Activated naive CD8-positive, alpha-beta T cell treated with anti-CD3 and anti-CD28 coated beads, Interleukin-2, amount 50 U/mL, for 24 hours (primary cell): ENCODE measurements at regions not wholly inside any gene's neighbourhood (a gene's known extent, or its start where the extent isn't known, plus 50 kb on each side); places are given as distances from the start of the nearest gene placed in this dataset.

Experiments used
- ATAC-seq: fragments of 150-1000 bp; cut with Tn5 transposase; one replicate; pipeline ENCODE4 v1.10.0; 2021
- DNase-seq: peaks from one replicate; pipeline ENCODE4 v3.0.0; 2021
- H3K27ac Mint-ChIP-seq: one replicate; pipeline ENCODE4 v1.8.0; 2021; ENCODE audit warnings: mild to moderate bottlenecking, mixed read lengths
- H3K27me3 Mint-ChIP-seq: one replicate; pipeline ENCODE4 v1.8.0; 2021; ENCODE audit warnings: mixed read lengths
- H3K36me3 Mint-ChIP-seq: one replicate; pipeline ENCODE4 v1.8.0; 2021; ENCODE audit warnings: low read depth, mixed read lengths
- H3K4me1 Mint-ChIP-seq: one replicate; pipeline ENCODE4 v1.8.0; 2021; ENCODE audit warnings: mixed read lengths
- H3K4me3 Mint-ChIP-seq: one replicate; pipeline ENCODE4 v1.8.0; 2021; ENCODE audit warnings: mild to moderate bottlenecking, moderate library complexity, mixed read lengths
- H3K9me3 Mint-ChIP-seq: one replicate; pipeline ENCODE4 v1.8.0; 2021; ENCODE audit warnings: mixed read lengths

DNA sequence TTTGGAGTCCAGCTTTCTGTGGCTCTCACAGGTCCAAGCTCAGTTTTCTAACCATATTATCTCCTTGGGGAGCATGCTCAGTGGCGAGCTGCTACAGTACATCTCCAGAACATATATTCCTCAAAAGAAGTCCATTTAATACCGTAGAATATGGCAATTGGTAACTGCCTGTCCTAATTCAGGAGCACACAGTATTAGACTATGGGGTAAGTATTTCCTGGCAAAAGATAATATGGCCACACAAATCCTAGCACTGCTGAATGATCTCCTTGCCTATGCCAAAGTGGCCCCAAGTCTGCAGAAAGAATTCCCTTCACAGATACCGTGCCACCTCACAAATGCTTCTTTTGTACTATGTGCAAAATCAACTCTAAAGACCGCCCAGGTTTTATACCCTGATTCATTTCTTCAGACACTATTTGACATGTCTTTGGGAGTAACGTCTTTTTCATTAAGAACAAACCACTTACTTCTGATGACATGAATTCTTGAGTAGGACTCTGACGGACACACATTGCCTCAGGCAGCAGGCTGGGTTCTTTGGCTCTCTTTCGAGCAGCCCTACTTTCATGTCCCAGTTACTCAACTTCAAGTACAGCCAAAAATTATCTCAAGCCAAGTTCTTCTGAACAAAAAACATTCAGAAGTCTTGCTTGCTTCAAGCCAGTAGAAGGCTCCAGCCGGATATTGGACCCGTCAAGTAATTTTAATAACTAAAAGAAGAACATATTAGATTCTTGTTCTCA, 368.3 kb upstream of the DCBLD2 start:
- Mint-ChIP-seq H3K4me1 (no peaks in the 10 kb centered on the region), H3K36me3 (no peaks in the 10 kb centered on the region), H3K27ac (no peak overlapping the region), H3K4me3 (no peak overlapping the region), H3K9me3 (peaks cover 6% of the 10 kb centered on the region), H3K27me3 (no peaks in the 10 kb centered on the region)
- DNase-seq = no peak
- no peak for ATAC-seq

DNA sequence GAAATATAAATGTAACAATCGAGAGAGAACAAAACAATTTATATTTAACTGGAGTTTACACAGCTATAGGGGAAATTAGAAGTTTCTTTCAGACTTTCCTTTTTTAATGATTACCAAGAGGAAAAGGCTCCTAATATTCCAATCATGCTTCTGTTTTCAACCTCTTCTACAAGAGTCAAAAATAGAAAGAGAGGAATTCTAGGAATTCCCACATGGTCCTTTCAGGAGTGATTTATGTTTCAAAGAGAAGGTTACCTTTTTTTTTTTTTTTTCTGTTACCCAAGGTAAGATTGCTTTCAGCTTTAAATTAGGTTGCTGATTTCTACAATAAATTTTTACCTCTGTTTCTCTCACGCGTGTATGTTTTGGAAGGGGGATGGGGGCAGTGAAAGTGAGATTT, 355.3 kb upstream of the DCBLD2 start:
- Mint-ChIP-seq H3K27ac (no peak overlapping the region), H3K4me3 (no peak overlapping the region), H3K4me1 (no peaks in the 10 kb centered on the region), H3K9me3 (peaks cover 6% of the 10 kb centered on the region), H3K27me3 (no peaks in the 10 kb centered on the region), H3K36me3 (no peaks in the 10 kb centered on the region)
- no peak for DNase-seq
- ATAC-seq = no peak

DNA sequence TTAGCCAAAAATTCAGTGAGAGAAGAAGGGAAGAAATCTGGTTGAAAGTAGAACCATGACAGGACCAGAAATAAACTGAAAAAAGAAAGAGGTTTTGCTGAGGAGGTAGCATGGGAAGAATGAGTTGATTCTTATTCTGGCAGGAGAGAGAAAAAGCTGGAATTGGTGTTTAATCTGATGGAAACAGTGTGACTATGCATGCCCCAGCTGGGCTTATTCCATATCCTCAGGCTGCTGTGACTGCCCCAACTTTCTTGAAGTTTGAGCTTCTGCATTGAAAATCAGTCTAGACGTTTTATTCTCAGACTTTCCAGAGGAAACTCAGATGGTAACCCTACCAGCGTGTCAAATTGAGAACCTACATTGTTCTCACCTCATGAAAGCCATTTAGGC, 352.5 kb upstream of the DCBLD2 start:
- Mint-ChIP-seq H3K27ac (no peak overlapping the region), H3K9me3 (peaks cover 6% of the 10 kb centered on the region), H3K36me3 (no peaks in the 10 kb centered on the region), H3K4me1 (no peaks in the 10 kb centered on the region), H3K4me3 (no peak overlapping the region), H3K27me3 (no peaks in the 10 kb centered on the region)
- ATAC-seq = no peak
- DNase-seq = no peak

- no peak for DNase-seq
- ATAC-seq = no peak
- H3K36me3 Mint-ChIP-seq = no peaks in the 10 kb centered on the region
- H3K27ac Mint-ChIP-seq = no peak overlapping the region
- no peak overlapping the region for H3K4me3 Mint-ChIP-seq
- no peaks in the 10 kb centered on the region for H3K4me1 Mint-ChIP-seq
- H3K27me3 Mint-ChIP-seq = no peaks in the 10 kb centered on the region
- H3K9me3 Mint-ChIP-seq = no peaks in the 10 kb centered on the region
Observed at GRCh38 chr3:99250821-99251355, 349.4 kb upstream of the DCBLD2 start.

- no peak overlapping the region for H3K4me3 Mint-ChIP-seq
- no peaks in the 10 kb centered on the region for H3K4me1 Mint-ChIP-seq
- DNase-seq (no peak), ATAC-seq (no peak)
- no peak overlapping the region for H3K27ac Mint-ChIP-seq
- H3K9me3 Mint-ChIP-seq = no peaks in the 10 kb centered on the region
- no peaks in the 10 kb centered on the region for H3K27me3 Mint-ChIP-seq
- no peaks in the 10 kb centered on the region for H3K36me3 Mint-ChIP-seq
Observed at GRCh38 chr3:99250272-99250671, 348.8 kb upstream of the DCBLD2 start.

DNA sequence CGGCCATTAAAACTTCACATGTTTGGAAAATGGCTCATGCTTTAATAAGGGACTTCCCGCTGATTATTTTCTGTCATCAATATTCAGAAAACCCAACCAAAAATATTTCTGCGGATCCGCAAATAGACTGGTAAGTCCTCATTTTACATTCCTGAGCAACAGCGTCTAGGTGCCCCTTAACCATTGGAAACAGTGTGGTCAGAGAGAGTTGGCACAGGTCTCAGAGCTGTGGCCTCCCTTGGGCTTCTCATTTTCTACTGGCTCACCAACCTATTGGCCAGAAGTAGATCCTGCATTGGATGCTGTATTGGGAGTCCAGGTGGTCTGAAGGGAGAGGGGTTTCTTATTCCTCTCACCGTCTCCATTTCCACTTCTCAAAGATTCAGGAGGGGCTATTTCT, 348.1 kb upstream of the DCBLD2 start:
- Mint-ChIP-seq H3K36me3 (no peaks in the 10 kb centered on the region), H3K27me3 (no peaks in the 10 kb centered on the region), H3K9me3 (no peaks in the 10 kb centered on the region), H3K27ac (no peak overlapping the region), H3K4me3 (no peak overlapping the region), H3K4me1 (no peaks in the 10 kb centered on the region)
- DNase-seq (no peak), ATAC-seq (no peak)

DNA sequence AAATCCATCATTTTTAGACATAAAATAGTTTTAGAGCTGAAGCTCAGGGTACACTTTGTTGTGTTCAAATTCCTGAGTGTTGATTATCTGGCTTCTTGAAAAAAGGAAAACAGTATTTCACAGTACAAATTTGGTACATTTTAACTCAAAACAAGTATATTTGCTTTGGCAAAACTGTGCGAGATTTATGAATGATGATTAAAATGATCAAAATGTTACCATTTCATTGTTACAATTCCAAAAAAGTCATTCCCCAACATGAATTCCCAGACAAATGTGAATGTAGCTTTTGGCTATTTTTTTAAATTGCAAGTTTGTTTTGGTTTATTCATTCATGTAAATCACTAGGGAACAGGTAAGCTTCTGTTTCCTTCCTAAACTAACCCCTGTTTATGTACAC, 347.4 kb upstream of the DCBLD2 start:
- Mint-ChIP-seq H3K4me1 (no peaks in the 10 kb centered on the region), H3K9me3 (no peaks in the 10 kb centered on the region), H3K36me3 (no peaks in the 10 kb centered on the region)

DNA sequence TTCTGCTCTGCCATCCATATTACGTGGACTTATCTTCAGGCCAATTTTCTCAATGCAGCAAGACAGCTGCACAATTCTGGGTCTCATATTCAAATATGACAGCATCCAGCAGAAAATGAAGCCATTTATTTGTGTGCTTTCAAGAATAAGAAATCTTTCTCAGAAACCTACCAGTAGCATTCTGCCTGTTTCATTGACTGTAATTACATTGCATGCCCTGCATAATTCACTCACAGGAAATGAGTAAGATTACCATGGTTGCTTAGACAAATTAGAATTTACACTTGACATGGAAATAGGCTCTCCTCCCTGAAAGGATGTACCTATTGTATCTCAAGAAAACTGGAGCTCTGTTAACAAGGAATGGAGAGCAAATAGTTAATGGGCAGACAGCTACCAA, 346.6 kb upstream of the DCBLD2 start:
- H3K4me3 Mint-ChIP-seq = no peak overlapping the region
- H3K36me3 Mint-ChIP-seq = no peaks in the 10 kb centered on the region
- ATAC-seq (no peak), DNase-seq (no peak)
- no peaks in the 10 kb centered on the region for H3K9me3 Mint-ChIP-seq
- no peaks in the 10 kb centered on the region for H3K4me1 Mint-ChIP-seq
- no peak overlapping the region for H3K27ac Mint-ChIP-seq
- no peaks in the 10 kb centered on the region for H3K27me3 Mint-ChIP-seq

More for the DNA sequence above, 347.4 kb upstream of the DCBLD2 start:
- no peak overlapping the region for H3K4me3 Mint-ChIP-seq
- no peak for ATAC-seq
- H3K27ac Mint-ChIP-seq = no peak overlapping the region
- no peak for DNase-seq
- no peaks in the 10 kb centered on the region for H3K27me3 Mint-ChIP-seq

- no peak for DNase-seq
- Mint-ChIP-seq H3K36me3 (no peaks in the 10 kb centered on the region), H3K27ac (no peak overlapping the region), H3K27me3 (no peaks in the 10 kb centered on the region), H3K4me1 (no peaks in the 10 kb centered on the region), H3K4me3 (no peak overlapping the region), H3K9me3 (no peaks in the 10 kb centered on the region)
- no peak for ATAC-seq
Observed at GRCh38 chr3:99246010-99246654, 344.6 kb upstream of the DCBLD2 start.

DNA sequence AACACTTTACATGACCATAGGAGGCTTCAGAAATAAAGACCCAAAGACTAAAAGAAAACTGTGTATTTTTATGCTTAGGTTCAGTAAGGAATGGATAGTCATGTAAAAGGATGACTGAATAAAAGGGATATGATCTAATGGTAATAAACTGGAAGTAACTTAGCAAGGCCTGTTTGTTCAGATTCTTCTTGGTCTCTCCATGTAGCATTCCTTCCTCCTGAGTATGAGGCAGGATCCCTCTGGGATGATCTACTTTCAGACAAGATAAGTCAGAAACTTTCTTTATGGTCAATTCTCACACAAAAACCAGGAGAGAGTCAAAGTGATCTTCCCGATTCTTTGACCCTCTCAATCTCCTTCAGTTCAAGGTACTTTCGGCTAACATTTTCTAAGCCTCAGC, 340.8 kb upstream of the DCBLD2 start:
- Mint-ChIP-seq H3K9me3 (no peaks in the 10 kb centered on the region), H3K4me1 (no peaks in the 10 kb centered on the region), H3K27ac (no peak overlapping the region), H3K4me3 (no peak overlapping the region), H3K36me3 (no peaks in the 10 kb centered on the region), H3K27me3 (no peaks in the 10 kb centered on the region)
- DNase-seq = no peak
- no peak for ATAC-seq

DNA sequence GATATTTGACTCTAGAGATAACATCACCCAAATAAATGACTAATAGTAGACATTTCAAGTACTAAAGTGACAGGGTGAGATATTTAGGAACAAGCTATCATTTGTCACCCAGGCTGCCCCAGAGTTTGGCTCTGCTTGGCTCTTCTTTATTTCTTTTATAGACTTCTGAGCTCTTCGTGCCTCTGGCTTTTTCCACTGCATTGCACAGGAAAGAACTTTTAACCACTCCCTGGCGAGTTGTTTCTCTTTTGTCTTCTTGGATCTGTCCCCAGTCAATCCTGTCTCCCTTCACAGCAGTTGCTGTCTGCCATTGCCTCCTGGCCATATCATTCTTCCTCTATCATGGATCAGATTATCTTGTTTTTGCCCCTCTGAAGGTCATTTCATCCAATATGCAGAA, 339.2 kb upstream of the DCBLD2 start:
- Mint-ChIP-seq H3K9me3 (no peaks in the 10 kb centered on the region), H3K27me3 (no peaks in the 10 kb centered on the region), H3K4me1 (no peaks in the 10 kb centered on the region), H3K4me3 (no peak overlapping the region), H3K36me3 (no peaks in the 10 kb centered on the region), H3K27ac (no peak overlapping the region)
- DNase-seq (no peak), ATAC-seq (no peak)

- H3K27me3 Mint-ChIP-seq = no peaks in the 10 kb centered on the region
- no peak for DNase-seq
- peaks cover 6% of the 10 kb centered on the region for H3K9me3 Mint-ChIP-seq
- no peaks in the 10 kb centered on the region for H3K4me1 Mint-ChIP-seq
- no peaks in the 10 kb centered on the region for H3K36me3 Mint-ChIP-seq
- no peak overlapping the region for H3K27ac Mint-ChIP-seq
- H3K4me3 Mint-ChIP-seq = no peak overlapping the region
- ATAC-seq = no peak
Observed at GRCh38 chr3:99236576-99236975, 335.1 kb upstream of the DCBLD2 start.

- ATAC-seq = no peak
Observed at GRCh38 chr3:99232696-99233095, 331.2 kb upstream of the DCBLD2 start.

DNA sequence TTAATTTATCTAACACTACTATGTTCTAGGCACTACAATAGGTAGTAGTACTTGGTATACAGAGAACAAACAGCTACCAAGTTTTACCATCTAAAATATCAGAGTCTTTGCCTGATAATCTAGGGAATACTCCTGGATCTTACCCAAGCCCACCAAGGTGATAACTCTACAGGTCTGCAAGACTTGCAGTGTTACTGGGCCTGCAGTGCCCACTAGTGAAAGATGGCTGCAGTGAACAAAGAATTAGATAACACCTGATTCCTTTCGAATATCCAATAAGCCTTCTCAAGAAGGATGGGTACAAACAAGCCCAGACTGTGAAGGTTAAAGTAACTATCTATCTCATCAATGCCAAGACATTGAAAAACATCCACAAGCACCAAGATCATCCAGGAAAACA, 317.0 kb upstream of the DCBLD2 start:
- no peak for ATAC-seq
- peaks cover 24% of the 10 kb centered on the region for H3K9me3 Mint-ChIP-seq
- DNase-seq = no peak
- H3K36me3 Mint-ChIP-seq = no peaks in the 10 kb centered on the region
- H3K27ac Mint-ChIP-seq = no peak overlapping the region
- H3K4me3 Mint-ChIP-seq = no peak overlapping the region
- H3K27me3 Mint-ChIP-seq = no peaks in the 10 kb centered on the region
- H3K4me1 Mint-ChIP-seq = no peaks in the 10 kb centered on the region

More at GRCh38 chr3:99232696-99233095, 331.2 kb upstream of the DCBLD2 start:
- H3K27ac Mint-ChIP-seq = no peak overlapping the region
- H3K4me3 Mint-ChIP-seq = no peak overlapping the region
- no peak for DNase-seq
- peaks cover 3% of the 10 kb centered on the region for H3K27me3 Mint-ChIP-seq
- no peaks in the 10 kb centered on the region for H3K36me3 Mint-ChIP-seq
- no peaks in the 10 kb centered on the region for H3K4me1 Mint-ChIP-seq
- H3K9me3 Mint-ChIP-seq = peaks cover 6% of the 10 kb centered on the region

- Mint-ChIP-seq H3K27me3 (no peaks in the 10 kb centered on the region), H3K36me3 (no peaks in the 10 kb centered on the region), H3K9me3 (no peaks in the 10 kb centered on the region), H3K27ac (no peak overlapping the region), H3K4me1 (no peaks in the 10 kb centered on the region), H3K4me3 (no peak overlapping the region)
- DNase-seq = no peak
- no peak for ATAC-seq
Observed at GRCh38 chr3:99212969-99213368, 311.5 kb upstream of the DCBLD2 start.
